Upper lobe of left lung (tissue), 4 donors: ENCODE measurements at regions not wholly inside any gene's neighbourhood (a gene's known extent, or its start where the extent isn't known, plus 50 kb on each side); places are given as distances from the start of the nearest gene placed in this dataset.

ENCODE experiments used
- POLR2A ChIP-seq, 4 donors: fragments of 450-650 bp; IDR thresholded peaks; one replicate each; pipeline ENCODE4 v1.5.1; 2016 to 2017; ENCODE audit warnings: antibody characterized with exemption in 4 of 4, mild to moderate bottlenecking in 2 of 4
- POLR2AphosphoS5 ChIP-seq, 2 donors: sonication (generic); formaldehyde crosslinking; IDR thresholded peaks; one replicate each; pipeline ENCODE4 v1.5.1; 2017; ENCODE audit warnings: antibody characterized with exemption in 2 of 2
- TF ChIP-seq, protein P1 (sequence below), 6 experiments: fragments of 450-650 bp in 4 of 6; fragments of 200-600 bp in 2 of 6; sonication (generic) in 2 of 6; IDR thresholded peaks; one replicate each; pipeline ENCODE4 v1.5.1; 2016 to 2019; ENCODE audit warnings: antibody characterized with exemption in 6 of 6

DNA sequence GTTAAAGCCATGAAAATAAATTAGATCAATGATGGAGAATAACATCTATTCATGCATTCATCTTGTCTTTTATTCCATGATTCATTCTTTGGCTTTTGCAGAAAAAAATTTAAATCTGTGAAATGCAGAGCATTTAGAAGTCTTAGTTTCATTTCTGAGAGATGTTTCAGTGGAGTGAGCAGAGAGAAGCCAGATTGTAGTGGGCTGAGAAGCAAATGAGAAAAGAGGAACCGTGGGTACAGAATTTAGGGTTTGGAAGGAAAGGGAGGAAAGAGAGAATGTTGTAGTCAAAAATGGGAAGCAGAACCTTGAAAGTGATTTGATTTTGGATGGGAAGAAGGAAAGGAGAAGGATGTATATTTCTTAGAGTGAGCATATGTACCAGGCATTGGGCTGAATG is 260.3 kb upstream of the MAN1A1 start:
- TF ChIP-seq, protein P1, sequence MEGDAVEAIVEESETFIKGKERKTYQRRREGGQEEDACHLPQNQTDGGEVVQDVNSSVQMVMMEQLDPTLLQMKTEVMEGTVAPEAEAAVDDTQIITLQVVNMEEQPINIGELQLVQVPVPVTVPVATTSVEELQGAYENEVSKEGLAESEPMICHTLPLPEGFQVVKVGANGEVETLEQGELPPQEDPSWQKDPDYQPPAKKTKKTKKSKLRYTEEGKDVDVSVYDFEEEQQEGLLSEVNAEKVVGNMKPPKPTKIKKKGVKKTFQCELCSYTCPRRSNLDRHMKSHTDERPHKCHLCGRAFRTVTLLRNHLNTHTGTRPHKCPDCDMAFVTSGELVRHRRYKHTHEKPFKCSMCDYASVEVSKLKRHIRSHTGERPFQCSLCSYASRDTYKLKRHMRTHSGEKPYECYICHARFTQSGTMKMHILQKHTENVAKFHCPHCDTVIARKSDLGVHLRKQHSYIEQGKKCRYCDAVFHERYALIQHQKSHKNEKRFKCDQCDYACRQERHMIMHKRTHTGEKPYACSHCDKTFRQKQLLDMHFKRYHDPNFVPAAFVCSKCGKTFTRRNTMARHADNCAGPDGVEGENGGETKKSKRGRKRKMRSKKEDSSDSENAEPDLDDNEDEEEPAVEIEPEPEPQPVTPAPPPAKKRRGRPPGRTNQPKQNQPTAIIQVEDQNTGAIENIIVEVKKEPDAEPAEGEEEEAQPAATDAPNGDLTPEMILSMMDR (IDR thresholded peaks at IDR 0.05): no peak
- TF ChIP-seq POLR2AphosphoS5 (IDR thresholded peaks at IDR 0.05) (no peak), POLR2A (IDR thresholded peaks at IDR 0.05) (no peak)
